AG09319 (cell line): ENCODE measurements at regions not wholly inside any gene's neighbourhood (a gene's known extent, or its start where the extent isn't known, plus 50 kb on each side); places are given as distances from the start of the nearest gene placed in this dataset.
"Not testable (repeated sequence)": the region's sequence is repeated elsewhere in the genome, so short reads cannot be mapped to it uniquely, and the experiment has no call there.

Experiments used
- DNase-seq: peaks from one replicate; pipeline ENCODE4 v3.0.0-alpha.2; 2010; ENCODE audit warnings: low read depth; ENCODE audit errors: extremely low read depth
- CTCF ChIP-seq: IDR thresholded peaks from 2 replicates; pipeline ENCODE4 v1.5.1; 2011; ENCODE audit warnings: low read depth, mild to moderate bottlenecking, inconsistent platforms, low read length, moderate library complexity

- TF ChIP-seq CTCF, result no peak
- DNase-seq, result no peak
Measured at GRCh38 chr5:52077941-52078815, 694.9 kb downstream of the ISL1 start.

GRCh38 chr5:52102311-52102710, 685.4 kb upstream of the ITGA1 start:
- not testable (repeated sequence) for DNase-seq

GRCh38 chr5:52107210-52107905, 680.4 kb upstream of the ITGA1 start:
- no peak for TF ChIP-seq CTCF
- no peak for DNase-seq

GRCh38 chr5:52119768-52120167, 667.9 kb upstream of the ITGA1 start:
- no peak for TF ChIP-seq CTCF
- DNase-seq, result no peak

GRCh38 chr5:52132053-52132452, 655.7 kb upstream of the ITGA1 start:
- no peak for TF ChIP-seq CTCF
- no peak for DNase-seq

- TF ChIP-seq CTCF, result no peak
- no peak for DNase-seq
Measured at GRCh38 chr5:52134013-52134650, 653.6 kb upstream of the ITGA1 start.

GRCh38 chr5:52139888-52140615, 647.7 kb upstream of the ITGA1 start:
- no peak for TF ChIP-seq CTCF
- no peak for DNase-seq
